PC-9 (cell line): ENCODE measurements at regions not wholly inside any gene's neighbourhood (a gene's known extent, or its start where the extent isn't known, plus 50 kb on each side); places are given as distances from the start of the nearest gene placed in this dataset.

Experiments
- CTCF ChIP-seq: fragments of 200-600 bp; sonication (generic); conservative IDR thresholded peaks from 2 replicates; pipeline ENCODE4 v1.6.1; 2017; ENCODE audit warnings: mixed run types, antibody characterized with exemption, mild to moderate bottlenecking, moderate library complexity
- EZH2 ChIP-seq: fragments of 200-600 bp; sonication (generic); IDR thresholded peaks from 2 replicates; pipeline ENCODE4 v1.8.0; 2017; ENCODE audit warnings: antibody characterized with exemption, low read depth

- TF ChIP-seq CTCF (no peak), EZH2 (no peak)
Measured at GRCh38 chr2:204329016-204329415, 216.3 kb upstream of the PARD3B start.
